ENCODE measurements at regions not wholly inside any gene's neighbourhood (a gene's known extent, or its start where the extent isn't known, plus 50 kb on each side); places are given as distances from the start of the nearest gene placed in this dataset.

DNA sequence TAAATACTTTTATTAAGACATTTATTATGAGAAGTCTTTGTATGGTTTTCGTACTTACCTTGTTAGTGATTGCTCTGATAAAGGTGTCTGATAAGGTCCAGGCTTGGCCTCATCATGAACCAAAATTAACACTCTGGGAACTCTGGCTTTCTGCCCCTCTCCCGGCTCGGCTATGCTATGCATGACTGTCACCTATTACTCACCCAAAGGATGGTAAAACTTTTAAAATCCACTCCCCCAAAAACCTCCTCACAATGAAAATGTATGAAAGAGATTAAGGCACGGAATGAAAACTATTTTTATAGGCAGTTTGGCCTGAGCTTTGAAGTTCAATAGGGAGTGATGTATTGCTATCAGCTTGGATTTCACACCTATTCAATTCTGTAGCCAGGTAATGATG is 217.3 kb upstream of the TBX3 start:
- Histone ChIP-seq H2AFZ (ENCODE audit: low read depth) (no peak overlapping the region), H3K79me2 (ENCODE audit: insufficient read depth) (no peaks in the 10 kb centered on the region), H3F3A (replicated peaks; ENCODE audit: insufficient read depth) (no peaks in the 10 kb centered on the region), H3K36me3 (replicated peaks in 1 of 2; ENCODE audit: control insufficient read depth in 1 of 2, insufficient read depth in 2 of 2, low read length in 1 of 2) (no peaks in the 10 kb centered on the region), H3K4me1 (ENCODE audit: control insufficient read depth in 1 of 2, insufficient read depth in 2 of 2, low read depth in 1 of 2, low read length in 1 of 2) (no peaks in the 10 kb centered on the region; a peak in 1 of 4 replicates), H3K4me2 (no peak overlapping the region), H4K20me1 (ENCODE audit: insufficient read depth) (no peaks in the 10 kb centered on the region), H3K9ac (no peak overlapping the region), H3K9me3 (no peaks in the 10 kb centered on the region), H3K27ac (ENCODE audit: low read depth in 2 of 2, low read length in 1 of 2) (no peak overlapping the region), H3K9me2 (no peaks in the 10 kb centered on the region), H3K4me3 (ENCODE audit: low read depth in 2 of 2, low read length in 1 of 2) (no peak overlapping the region), H3K27me3 (ENCODE audit: insufficient read depth) (no peaks in the 10 kb centered on the region)
- TF ChIP-seq PBX3 (IDR thresholded peaks at IDR 0.05) = no peak
- WGBS (ENCODE audit: low lambda C conversion rate) = 61% methylated on average over 4 of the region's 4 CpGs
- DNase-seq = no peak
- ChIA-PET CTCF (no interaction called here), POLR2A (no interaction called here)

DNA sequence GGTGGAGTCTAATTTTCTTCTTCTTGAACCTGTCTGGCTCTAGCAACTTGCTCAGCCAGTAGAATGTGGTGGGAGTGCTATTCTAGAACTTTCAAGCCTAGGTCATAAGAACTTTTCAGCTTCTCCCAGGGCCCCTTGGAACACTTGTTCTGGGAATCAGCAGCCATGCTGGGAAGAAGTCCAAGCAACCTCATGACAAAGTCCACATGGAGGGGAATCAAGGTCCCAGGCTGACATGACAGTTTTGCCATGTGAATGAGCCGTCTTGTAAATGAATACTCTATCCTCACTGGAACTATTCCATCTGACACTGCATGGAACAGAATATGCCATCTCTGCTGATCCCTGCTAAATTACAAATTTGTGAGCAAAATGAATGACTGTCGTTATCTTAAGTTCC is 214.2 kb upstream of the TBX3 start:
- H4K20me1 ChIP-seq (ENCODE audit: insufficient read depth) = no peaks in the 10 kb centered on the region
- no peaks in the 10 kb centered on the region for H3K79me2 ChIP-seq (ENCODE audit: insufficient read depth)
- no peak overlapping the region for H3K27ac ChIP-seq (ENCODE audit: low read depth in 2 of 2, low read length in 1 of 2)
- TF ChIP-seq POLR2AphosphoS5 (IDR thresholded peaks at IDR 0.05; ENCODE audit: low read depth, low read length) = no peak
- TF ChIP-seq GABPA (IDR thresholded peaks at IDR 0.05; ENCODE audit: low read depth) = no peak
- TF ChIP-seq NRF1 (IDR thresholded peaks at IDR 0.05; ENCODE audit: low read depth, low read length) = no peak
- no peak for TF ChIP-seq JUND (IDR thresholded peaks at IDR 0.05)
- TF ChIP-seq RAD21 (IDR thresholded peaks at IDR 0.05; ENCODE audit: low read length) = no peak
- TF ChIP-seq NFIC (IDR thresholded peaks at IDR 0.05; ENCODE audit: borderline replicate concordance) = no peak
- TF ChIP-seq, protein P1, sequence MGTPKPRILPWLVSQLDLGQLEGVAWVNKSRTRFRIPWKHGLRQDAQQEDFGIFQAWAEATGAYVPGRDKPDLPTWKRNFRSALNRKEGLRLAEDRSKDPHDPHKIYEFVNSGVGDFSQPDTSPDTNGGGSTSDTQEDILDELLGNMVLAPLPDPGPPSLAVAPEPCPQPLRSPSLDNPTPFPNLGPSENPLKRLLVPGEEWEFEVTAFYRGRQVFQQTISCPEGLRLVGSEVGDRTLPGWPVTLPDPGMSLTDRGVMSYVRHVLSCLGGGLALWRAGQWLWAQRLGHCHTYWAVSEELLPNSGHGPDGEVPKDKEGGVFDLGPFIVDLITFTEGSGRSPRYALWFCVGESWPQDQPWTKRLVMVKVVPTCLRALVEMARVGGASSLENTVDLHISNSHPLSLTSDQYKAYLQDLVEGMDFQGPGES (IDR thresholded peaks at IDR 0.05; ENCODE audit: low read depth, low read length) = no peak
- TF ChIP-seq EP300 (IDR thresholded peaks at IDR 0.05; ENCODE audit: borderline replicate concordance in 1 of 2, low read depth in 1 of 2, low read length in 1 of 2) = no peak
- TF ChIP-seq CTCF (IDR thresholded peaks at IDR 0.05) = no peak
- TF ChIP-seq ELF1 (IDR thresholded peaks at IDR 0.05) = no peak
- no peak for TF ChIP-seq TEAD4 (IDR thresholded peaks at IDR 0.05; ENCODE audit: borderline replicate concordance, insufficient read depth)
- H3K9me2 ChIP-seq = no peaks in the 10 kb centered on the region
- H3K9ac ChIP-seq = no peak overlapping the region
- no peaks in the 10 kb centered on the region; a peak in 1 of 4 replicates for H3K4me1 ChIP-seq (ENCODE audit: control insufficient read depth in 1 of 2, insufficient read depth in 2 of 2, low read depth in 1 of 2, low read length in 1 of 2)
- ChIA-PET POLR2A (no interaction called here), CTCF (no interaction called here)
- 47% methylated on average over 2 of the region's 2 CpGs for WGBS (ENCODE audit: low lambda C conversion rate)
- H3K4me3 ChIP-seq (ENCODE audit: low read depth in 2 of 2, low read length in 1 of 2) = no peak overlapping the region
- H3K36me3 ChIP-seq (replicated peaks in 1 of 2; ENCODE audit: control insufficient read depth in 1 of 2, insufficient read depth in 2 of 2, low read length in 1 of 2) = no peaks in the 10 kb centered on the region
- no peak for DNase-seq
- H3F3A ChIP-seq (replicated peaks; ENCODE audit: insufficient read depth) = no peaks in the 10 kb centered on the region
- H3K4me2 ChIP-seq = no peak overlapping the region
- no peaks in the 10 kb centered on the region for H3K9me3 ChIP-seq
- H2AFZ ChIP-seq (ENCODE audit: low read depth) = no peak overlapping the region
- no peaks in the 10 kb centered on the region for H3K27me3 ChIP-seq (ENCODE audit: insufficient read depth)

Measured in SK-N-SH (cell line).